DOHH2 (cell line): ENCODE measurements at regions not wholly inside any gene's neighbourhood (a gene's known extent, or its start where the extent isn't known, plus 50 kb on each side); places are given as distances from the start of the nearest gene placed in this dataset.

Experiments
- H3F3A ChIP-seq: fragments of 200-600 bp; sonication (generic), shearing (Covaris generic); 2 replicates; pipeline ENCODE4 v1.6.0; 2016; ENCODE audit warnings: antibody characterized with exemption, mild to moderate bottlenecking; ENCODE audit not compliant: control insufficient read depth, insufficient read depth
- H3K27ac ChIP-seq: fragments of 200-600 bp; sonication (generic); 2 replicates; pipeline ENCODE4 v1.5.1; 2014; ENCODE audit warnings: low read depth, mild to moderate bottlenecking, low read length, moderate library complexity
- H3K27me3 ChIP-seq: fragments of 200-600 bp; sonication (generic); 2 replicates; pipeline ENCODE4 v1.6.1; 2014; ENCODE audit warnings: mild to moderate bottlenecking, low read length, mixed read lengths; ENCODE audit not compliant: control insufficient read depth
- H3K36me3 ChIP-seq: fragments of 200-600 bp; sonication (generic); 2 replicates; pipeline ENCODE4 v1.6.1; 2014; ENCODE audit warnings: mild to moderate bottlenecking, low read length, moderate library complexity, mixed read lengths; ENCODE audit not compliant: control insufficient read depth
- H3K4me1 ChIP-seq: fragments of 200-600 bp; sonication (generic); 2 replicates; pipeline ENCODE4 v1.6.1; 2014; ENCODE audit warnings: mild to moderate bottlenecking, low read length, mixed read lengths; ENCODE audit not compliant: control insufficient read depth
- H3K4me2 ChIP-seq: fragments of 200-600 bp; sonication (generic); 2 replicates; pipeline ENCODE4 v1.6.0; 2014; ENCODE audit warnings: mild to moderate bottlenecking, low read length, moderate library complexity
- H3K4me3 ChIP-seq: fragments of 200-600 bp; sonication (generic); 2 replicates; pipeline ENCODE4 v1.5.1; 2014; ENCODE audit warnings: mild to moderate bottlenecking, low read length, mixed read lengths
- H3K79me2 ChIP-seq: fragments of 200-600 bp; sonication (generic); 2 replicates; pipeline ENCODE4 v1.6.1; 2014; ENCODE audit warnings: mild to moderate bottlenecking, low read length, mixed read lengths; ENCODE audit not compliant: control insufficient read depth
- H3K9me2 ChIP-seq: fragments of 200-600 bp; sonication (generic); replicated peaks from 2 replicates; pipeline ENCODE4 v1.6.1; 2014; ENCODE audit warnings: mild to moderate bottlenecking, low read length, mixed read lengths; ENCODE audit not compliant: control insufficient read depth
- H3K9me3 ChIP-seq: fragments of 200-600 bp; sonication (generic); 2 replicates; pipeline ENCODE4 v1.6.1; 2014; ENCODE audit warnings: antibody characterized with exemption, low read length, mixed read lengths; ENCODE audit not compliant: control insufficient read depth, insufficient read depth
- H4K20me1 ChIP-seq: fragments of 200-600 bp; sonication (generic); 2 replicates; pipeline ENCODE4 v1.6.0; 2014; ENCODE audit warnings: low read depth, mild to moderate bottlenecking, antibody characterized with exemption, low read length, moderate library complexity; ENCODE audit not compliant: control insufficient read depth, insufficient read depth
- EZH2phosphoT487 ChIP-seq: fragments of 200-600 bp; sonication (generic); IDR thresholded peaks from 2 replicates; pipeline ENCODE4 v1.6.1; 2017; ENCODE audit warnings: borderline replicate concordance, mild to moderate bottlenecking, antibody characterized with exemption, low read length, moderate library complexity, mixed read lengths
- TF ChIP-seq, protein P1 (sequence below): fragments of 200-600 bp; sonication (generic); IDR thresholded peaks from one replicate; pipeline ENCODE4 v1.5.1; 2014; ENCODE audit warnings: antibody characterized with exemption, mild to moderate bottlenecking, low read depth, low read length; ENCODE audit not compliant: poor library complexity, severe bottlenecking

DNA sequence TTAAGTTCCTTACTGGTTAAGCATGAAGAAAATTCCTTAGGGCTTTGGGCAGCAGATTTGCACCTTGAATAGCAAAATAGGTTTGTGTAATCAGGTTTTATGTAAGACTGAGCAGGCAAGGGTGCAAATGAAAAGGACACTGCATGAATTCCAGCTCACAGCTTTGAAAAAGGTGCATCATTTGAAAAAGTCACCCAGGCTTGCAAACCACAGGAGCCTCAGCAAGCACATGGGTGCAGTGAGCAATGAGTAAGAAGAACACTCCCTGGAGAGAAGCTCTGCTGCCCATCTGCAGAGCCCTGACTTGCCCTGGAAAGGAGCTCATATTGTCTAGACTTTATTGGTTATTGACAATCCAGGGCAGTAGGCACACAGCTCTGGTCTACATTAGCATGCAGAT, 165.6 kb upstream of the KCNJ16 start:
- 0 out of 2 replicates have a peak, but pooled peaks cover 3% of the 10 kb centered on the region for H3K4me1 ChIP-seq
- no peak overlapping the region for H3K4me2 ChIP-seq
- no peaks in the 10 kb centered on the region for H4K20me1 ChIP-seq
- H3K4me3 ChIP-seq = no peak overlapping the region
- no peak for TF ChIP-seq EZH2phosphoT487
- TF ChIP-seq, protein P1, sequence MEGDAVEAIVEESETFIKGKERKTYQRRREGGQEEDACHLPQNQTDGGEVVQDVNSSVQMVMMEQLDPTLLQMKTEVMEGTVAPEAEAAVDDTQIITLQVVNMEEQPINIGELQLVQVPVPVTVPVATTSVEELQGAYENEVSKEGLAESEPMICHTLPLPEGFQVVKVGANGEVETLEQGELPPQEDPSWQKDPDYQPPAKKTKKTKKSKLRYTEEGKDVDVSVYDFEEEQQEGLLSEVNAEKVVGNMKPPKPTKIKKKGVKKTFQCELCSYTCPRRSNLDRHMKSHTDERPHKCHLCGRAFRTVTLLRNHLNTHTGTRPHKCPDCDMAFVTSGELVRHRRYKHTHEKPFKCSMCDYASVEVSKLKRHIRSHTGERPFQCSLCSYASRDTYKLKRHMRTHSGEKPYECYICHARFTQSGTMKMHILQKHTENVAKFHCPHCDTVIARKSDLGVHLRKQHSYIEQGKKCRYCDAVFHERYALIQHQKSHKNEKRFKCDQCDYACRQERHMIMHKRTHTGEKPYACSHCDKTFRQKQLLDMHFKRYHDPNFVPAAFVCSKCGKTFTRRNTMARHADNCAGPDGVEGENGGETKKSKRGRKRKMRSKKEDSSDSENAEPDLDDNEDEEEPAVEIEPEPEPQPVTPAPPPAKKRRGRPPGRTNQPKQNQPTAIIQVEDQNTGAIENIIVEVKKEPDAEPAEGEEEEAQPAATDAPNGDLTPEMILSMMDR = no peak
- H3K27ac ChIP-seq = no peak overlapping the region
- H3K9me2 ChIP-seq = no peaks in the 10 kb centered on the region
- no peaks in the 10 kb centered on the region for H3K79me2 ChIP-seq
- H3K9me3 ChIP-seq = no peaks in the 10 kb centered on the region
- H3F3A ChIP-seq = no peaks in the 10 kb centered on the region
- H3K36me3 ChIP-seq = no peaks in the 10 kb centered on the region
- H3K27me3 ChIP-seq = no peaks in the 10 kb centered on the region

DNA sequence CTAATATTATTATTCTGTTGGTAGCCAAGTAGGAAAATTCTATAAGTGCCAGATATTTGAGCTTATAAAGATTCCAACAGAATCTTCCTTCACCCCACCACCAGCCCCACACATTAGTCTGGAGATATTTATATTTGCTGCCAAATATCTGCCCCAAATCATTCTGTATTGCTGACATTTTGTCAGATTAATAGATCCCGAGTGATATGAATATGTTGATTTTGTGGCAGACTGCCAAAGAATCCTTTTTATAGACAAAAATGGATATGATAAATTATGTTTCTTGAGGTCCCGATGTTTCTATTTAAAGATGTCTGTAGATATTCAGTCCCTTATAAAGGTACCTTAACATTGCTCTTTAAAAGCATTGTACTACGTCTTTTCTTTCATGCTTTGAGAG, 162.2 kb upstream of the KCNJ16 start:
- Histone ChIP-seq H3K27me3 (no peaks in the 10 kb centered on the region), H4K20me1 (no peaks in the 10 kb centered on the region), H3K36me3 (no peaks in the 10 kb centered on the region), H3K79me2 (no peaks in the 10 kb centered on the region), H3K4me3 (no peak overlapping the region), H3F3A (no peaks in the 10 kb centered on the region), H3K27ac (no peak overlapping the region), H3K4me1 (0 out of 2 replicates have a peak, but pooled peaks cover 3% of the 10 kb centered on the region), H3K4me2 (no peak overlapping the region), H3K9me2 (no peaks in the 10 kb centered on the region), H3K9me3 (no peaks in the 10 kb centered on the region)
- TF ChIP-seq, protein P1 = no peak
- TF ChIP-seq EZH2phosphoT487 = no peak

DNA sequence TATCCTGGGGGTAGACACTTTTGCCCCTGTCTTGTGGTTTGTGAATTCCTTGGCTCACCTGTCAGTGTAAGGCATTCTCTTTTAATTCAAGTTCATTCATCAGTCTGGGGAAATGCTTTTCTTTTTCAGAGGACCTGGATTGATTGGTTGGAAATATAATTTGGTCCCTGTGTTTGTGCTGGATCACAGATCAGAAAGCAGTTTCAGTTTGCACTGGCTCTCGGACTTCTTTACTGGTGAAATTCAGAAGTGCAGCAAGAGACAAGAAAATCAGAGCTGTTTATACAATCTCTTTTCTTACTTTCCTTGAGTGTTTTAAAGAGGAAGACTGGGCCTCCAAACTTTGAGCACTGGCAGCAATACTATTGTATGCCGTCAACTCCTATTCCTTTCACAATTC, 161.8 kb upstream of the KCNJ16 start:
- H3K36me3 ChIP-seq = no peaks in the 10 kb centered on the region
- H3K9me2 ChIP-seq = no peaks in the 10 kb centered on the region
- H3K4me2 ChIP-seq = no peak overlapping the region
- H3K27me3 ChIP-seq = no peaks in the 10 kb centered on the region
- TF ChIP-seq, protein P1 = no peak
- no peak for TF ChIP-seq EZH2phosphoT487
- H3K4me3 ChIP-seq = no peak overlapping the region
- H3K27ac ChIP-seq = no peak overlapping the region
- 0 out of 2 replicates have a peak, but pooled peaks cover 3% of the 10 kb centered on the region for H3K4me1 ChIP-seq
- H3K79me2 ChIP-seq = no peaks in the 10 kb centered on the region
- no peaks in the 10 kb centered on the region for H4K20me1 ChIP-seq
- no peaks in the 10 kb centered on the region for H3K9me3 ChIP-seq
- H3F3A ChIP-seq = no peaks in the 10 kb centered on the region

DNA sequence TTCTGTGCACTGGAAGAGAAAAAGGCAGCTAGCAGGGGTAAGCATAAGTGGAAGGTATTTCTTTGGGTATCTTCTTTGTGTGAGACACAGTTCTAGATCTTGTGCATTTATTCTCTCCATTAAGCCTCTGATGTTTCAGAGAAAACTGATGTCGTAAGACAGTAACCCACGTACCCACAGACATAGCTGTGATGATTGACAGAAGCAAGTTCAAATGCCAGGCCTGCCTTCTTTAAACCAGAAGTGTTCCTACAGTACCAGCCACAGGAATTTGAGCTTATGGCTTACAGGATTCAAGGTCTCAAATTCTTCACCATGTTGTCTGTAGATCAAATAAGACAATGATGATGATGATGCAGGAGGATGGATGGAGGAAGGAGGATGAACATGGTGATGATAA, 161.4 kb upstream of the KCNJ16 start:
- Histone ChIP-seq H3K9me3 (no peaks in the 10 kb centered on the region), H4K20me1 (no peaks in the 10 kb centered on the region), H3K9me2 (no peaks in the 10 kb centered on the region), H3K4me2 (no peak overlapping the region), H3F3A (no peaks in the 10 kb centered on the region), H3K27ac (no peak overlapping the region), H3K4me1 (0 out of 2 replicates have a peak, but pooled peaks cover 3% of the 10 kb centered on the region), H3K79me2 (no peaks in the 10 kb centered on the region), H3K4me3 (no peak overlapping the region), H3K27me3 (no peaks in the 10 kb centered on the region), H3K36me3 (no peaks in the 10 kb centered on the region)
- TF ChIP-seq, protein P1 = no peak
- no peak for TF ChIP-seq EZH2phosphoT487
